OCI-LY7 (cell line): ENCODE measurements at regions not wholly inside any gene's neighbourhood (a gene's known extent, or its start where the extent isn't known, plus 50 kb on each side); places are given as distances from the start of the nearest gene placed in this dataset.
"Not testable (repeated sequence)": the region's sequence is repeated elsewhere in the genome, so short reads cannot be mapped to it uniquely, and the experiment has no call there.

Experiments
- BruUV-seq: library from RNA; stranded (reverse); fragments of 400-500 nt; replicated peaks from 2 replicates; lab custom pipeline; 2021; lab: Mats Ljungman, UMichigan
- CTCF ChIA-PET: fragments of 300-600 bp; sonication (Branson Sonifier 250); formaldehyde crosslinking; loops from one replicate; lab custom pipeline; 2022; ENCODE audit warnings: antibody characterized with exemption; ENCODE audit not compliant: unreplicated experiment; lab: Charles Lee
- POLR2A ChIA-PET: fragments of 300-600 bp; sonication (Branson Sonifier 250); formaldehyde crosslinking; loops from one replicate; lab custom pipeline; 2022; ENCODE audit warnings: antibody characterized with exemption; lab: Charles Lee
- DNase-seq: peaks from one replicate; pipeline ENCODE4 v3.0.0-alpha.2; 2015; ENCODE audit warnings: low spot score
- H2AFZ ChIP-seq: fragments of 200-600 bp; sonication (generic), shearing (Covaris generic); 2 replicates; pipeline ENCODE4 v1.6.1; 2014; ENCODE audit warnings: mild to moderate bottlenecking, antibody characterized with exemption, low read length, moderate library complexity
- H3K27ac ChIP-seq: fragments of 200-600 bp; sonication (generic); 2 replicates; pipeline ENCODE4 v1.5.1; 2014; ENCODE audit warnings: mixed run types, low read depth, mild to moderate bottlenecking, moderate library complexity, low read length, inconsistent platforms; ENCODE audit not compliant: poor library complexity, severe bottlenecking
- H3K36me3 ChIP-seq: fragments of 200-600 bp; sonication (generic); 2 replicates; pipeline ENCODE4 v1.6.1; 2014; ENCODE audit warnings: mild to moderate bottlenecking, antibody characterized with exemption, low read length, moderate library complexity, mixed read lengths; ENCODE audit not compliant: insufficient read depth
- H3K4me1 ChIP-seq: fragments of 200-600 bp; sonication (generic); 2 replicates; pipeline ENCODE4 v1.5.1; 2014; ENCODE audit warnings: mild to moderate bottlenecking, low read length; ENCODE audit not compliant: insufficient read depth, poor library complexity, severe bottlenecking
- H3K4me2 ChIP-seq: fragments of 200-600 bp; sonication (generic); 2 replicates; pipeline ENCODE4 v1.6.1; 2014; ENCODE audit warnings: mild to moderate bottlenecking, low read length
- H3K4me3 ChIP-seq: fragments of 200-600 bp; sonication (generic); 2 replicates; pipeline ENCODE4 v1.5.1; 2014; ENCODE audit warnings: mild to moderate bottlenecking, low read depth, low read length; ENCODE audit not compliant: poor library complexity, severe bottlenecking
- H3K79me2 ChIP-seq: fragments of 200-600 bp; sonication (generic); 2 replicates; pipeline ENCODE4 v1.6.1; 2016; ENCODE audit warnings: low read depth, mild to moderate bottlenecking, low read length, moderate library complexity, mixed read lengths; ENCODE audit not compliant: insufficient read depth
- H3K9me2 ChIP-seq: fragments of 200-600 bp; sonication (generic); 2 replicates; pipeline ENCODE4 v1.6.1; 2016; ENCODE audit warnings: mild to moderate bottlenecking, low read length, mixed read lengths; ENCODE audit not compliant: insufficient read depth
- H3K9me3 ChIP-seq: fragments of 200-600 bp; sonication (generic); 2 replicates; pipeline ENCODE4 v1.6.1; 2014; ENCODE audit warnings: mild to moderate bottlenecking, mixed run types, low read length, mixed read lengths
- H4K20me1 ChIP-seq: fragments of 200-600 bp; sonication (generic); 2 replicates; pipeline ENCODE4 v1.6.1; 2014; ENCODE audit warnings: mild to moderate bottlenecking, antibody characterized with exemption, low read length, moderate library complexity, mixed read lengths; ENCODE audit not compliant: insufficient read depth
- CTCF ChIP-seq: fragments of 200-600 bp; sonication (generic); conservative IDR thresholded peaks from 2 replicates; pipeline ENCODE4 v1.5.1; 2014; ENCODE audit warnings: mild to moderate bottlenecking, antibody characterized with exemption, low read length, moderate library complexity, mixed read lengths
- EZH2phosphoT487 ChIP-seq: fragments of 200-600 bp; sonication (generic); IDR thresholded peaks from 2 replicates; pipeline ENCODE4 v1.6.1; 2018; ENCODE audit warnings: low read depth, borderline replicate concordance, mild to moderate bottlenecking, mixed run types, antibody characterized with exemption, low read length, moderate library complexity, mixed read lengths
- intact Hi-C: fragments of 100-400 bp; cut with micrococcal nuclease; formaldehyde crosslinking; loops from one replicate; pipeline ENCODE4 v1.10.0; 2022; ENCODE audit not compliant: unreplicated experiment

GRCh38 chr10:31219306-31219705 is 99.7 kb upstream of the ZEB1 start:
- no peaks in the 10 kb centered on the region for H3K9me3 ChIP-seq
- POLR2A ChIA-PET: interaction anchor here (1.0 kb wide), 1 partner anchor 12 kb away, joined by 3 read pairs; no protein-coding TSS in a partner anchor
- no peak for TF ChIP-seq CTCF
- no peak for DNase-seq
- H4K20me1 ChIP-seq: no peaks in the 10 kb centered on the region
- no peak overlapping the region for H3K27ac ChIP-seq
- intact Hi-C loops: no loop called here
- H3K4me3 ChIP-seq: no peak overlapping the region
- H3K9me2 ChIP-seq: no peaks in the 10 kb centered on the region
- no TSS peak for BruUV-seq
- H3K4me1 ChIP-seq: no peaks in the 10 kb centered on the region
- CTCF ChIA-PET: no interaction called here
- no peaks in the 10 kb centered on the region for H3K36me3 ChIP-seq
- H3K4me2 ChIP-seq: no peak overlapping the region
- H2AFZ ChIP-seq: no peak overlapping the region
- H3K79me2 ChIP-seq: no peaks in the 10 kb centered on the region

DNA sequence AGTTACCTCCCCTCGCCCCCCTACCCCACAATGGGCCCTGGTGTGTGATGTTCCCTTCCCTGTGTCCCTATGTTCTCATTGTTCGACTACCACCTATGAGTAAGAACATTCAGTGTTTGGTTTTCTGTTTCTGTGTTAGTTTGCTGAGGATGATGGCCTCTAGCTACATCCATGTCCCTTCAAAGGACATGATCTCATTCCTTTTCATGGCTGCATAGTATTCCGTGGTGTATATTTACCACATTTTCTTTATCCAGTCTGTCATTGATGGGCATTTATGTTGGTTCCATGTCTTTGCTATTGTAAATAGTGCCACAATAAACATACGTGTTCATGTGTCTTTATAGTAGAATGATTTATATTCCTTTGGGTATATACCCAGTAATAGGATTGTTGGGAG is 90.2 kb upstream of the ZEB1 start:
- POLR2A ChIA-PET: interaction anchor here (0.6 kb wide), 2 partner anchors 189 to 780 kb away, joined by 4 to 9 read pairs; no protein-coding TSS in a partner anchor
- H3K4me3 ChIP-seq, DNase-seq, H4K20me1 ChIP-seq, H3K4me1 ChIP-seq, H3K27ac ChIP-seq, BruUV-seq, H2AFZ ChIP-seq, H3K79me2 ChIP-seq, H3K4me2 ChIP-seq, H3K36me3 ChIP-seq, intact Hi-C loops, H3K9me3 ChIP-seq, H3K9me2 ChIP-seq, CTCF ChIA-PET: not testable (repeated sequence)

DNA sequence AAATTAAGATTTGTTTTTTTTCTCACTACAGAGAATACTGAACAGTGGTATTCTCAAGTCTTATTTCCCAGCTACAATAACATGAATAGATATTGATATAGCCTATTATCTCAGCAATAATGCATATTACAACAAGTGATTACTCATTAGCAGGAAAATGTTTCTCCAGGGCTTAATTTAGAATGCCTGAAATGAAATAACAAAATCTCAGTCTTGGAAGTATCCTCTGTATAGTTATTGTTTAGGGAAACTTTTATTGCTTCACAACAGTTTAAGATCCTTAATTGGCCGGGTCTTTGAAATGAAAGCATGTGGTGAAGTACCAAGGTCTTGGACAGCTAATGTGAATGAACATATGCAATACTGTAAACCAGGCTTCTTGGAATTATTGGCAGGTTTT is 79.1 kb upstream of the ZEB1 start:
- POLR2A ChIA-PET: no interaction called here
- H3K79me2 ChIP-seq: no peaks in the 10 kb centered on the region
- BruUV-seq: no TSS peak

More for the DNA sequence above, 79.1 kb upstream of the ZEB1 start:
- no peak for TF ChIP-seq CTCF
- TF ChIP-seq EZH2phosphoT487: no peak
- DNase-seq: no peak
- H3K4me2 ChIP-seq: no peak overlapping the region
- intact Hi-C loops: no loop called here
- no peaks in the 10 kb centered on the region for H3K9me2 ChIP-seq
- H2AFZ ChIP-seq: no peak overlapping the region
- no peaks in the 10 kb centered on the region for H3K36me3 ChIP-seq
- no peak overlapping the region for H3K27ac ChIP-seq
- no peaks in the 10 kb centered on the region for H4K20me1 ChIP-seq
- no peak overlapping the region for H3K4me3 ChIP-seq
- CTCF ChIA-PET: no interaction called here
- H3K4me1 ChIP-seq: no peaks in the 10 kb centered on the region
- H3K9me3 ChIP-seq: no peaks in the 10 kb centered on the region
